NCI-H82 (cell line): ENCODE measurements at regions not wholly inside any gene's neighbourhood (a gene's known extent, or its start where the extent isn't known, plus 50 kb on each side); places are given as distances from the start of the nearest gene placed in this dataset.

ENCODE experiments used
- DNase-seq: peaks from one replicate; lab custom pipeline; 2025; lab: John Stamatoyannopoulos, UW

GRCh38 chr6:91298543-91299145, 711.8 kb upstream of the MAP3K7 start:
- DNase-seq = no peak

GRCh38 chr6:91293395-91293794, 706.5 kb upstream of the MAP3K7 start:
- no peak for DNase-seq

- no peak for DNase-seq
Observed at GRCh38 chr6:91291071-91291470, 704.2 kb upstream of the MAP3K7 start.

- DNase-seq = peak; percentile 6
Observed at GRCh38 chr6:91288741-91289140, 701.9 kb upstream of the MAP3K7 start.

GRCh38 chr6:91281901-91282300, 695.0 kb upstream of the MAP3K7 start:
- DNase-seq = peak; percentile 31

- DNase-seq = no peak
Observed at GRCh38 chr6:91280494-91280830, 693.6 kb upstream of the MAP3K7 start.

- DNase-seq = no peak
Observed at GRCh38 chr6:91279740-91280493, 693.0 kb upstream of the MAP3K7 start.

- peak; percentile 61 for DNase-seq
Observed at GRCh38 chr6:91278416-91278815, 691.5 kb upstream of the MAP3K7 start.

GRCh38 chr6:91276315-91276714, 689.4 kb upstream of the MAP3K7 start:
- peak; percentile 42 for DNase-seq

GRCh38 chr6:91273729-91274128, 686.9 kb upstream of the MAP3K7 start:
- DNase-seq = peak; percentile 31

- no peak for DNase-seq
Observed at GRCh38 chr6:91271807-91272206, 684.9 kb upstream of the MAP3K7 start.

- DNase-seq = no peak
Observed at GRCh38 chr6:91268941-91269340, 682.1 kb upstream of the MAP3K7 start.

- DNase-seq = no peak
Observed at GRCh38 chr6:91267246-91267645, 680.4 kb upstream of the MAP3K7 start.

GRCh38 chr6:91266156-91266555, 679.3 kb upstream of the MAP3K7 start:
- DNase-seq = no peak

- DNase-seq = no peak
Observed at GRCh38 chr6:91243436-91243835, 656.6 kb upstream of the MAP3K7 start.

GRCh38 chr6:91242614-91242949, 655.7 kb upstream of the MAP3K7 start:
- DNase-seq = no peak

GRCh38 chr6:91241946-91242613, 655.2 kb upstream of the MAP3K7 start:
- DNase-seq = no peak

GRCh38 chr6:91240878-91241603, 654.2 kb upstream of the MAP3K7 start:
- no peak for DNase-seq

- no peak for DNase-seq
Observed at GRCh38 chr6:91221072-91221720, 634.3 kb upstream of the MAP3K7 start.

GRCh38 chr6:91213229-91213901, 626.5 kb upstream of the MAP3K7 start:
- no peak for DNase-seq

- peak; percentile 35 for DNase-seq
Observed at GRCh38 chr6:91198588-91199255, 611.9 kb upstream of the MAP3K7 start.
